OCI-LY1 (cell line): ENCODE measurements at regions not wholly inside any gene's neighbourhood (a gene's known extent, or its start where the extent isn't known, plus 50 kb on each side); places are given as distances from the start of the nearest gene placed in this dataset.

Experiments used
- EZH2 ChIP-seq: fragments of 200-600 bp; sonication (generic), shearing (Covaris generic); IDR thresholded peaks from 2 replicates; pipeline ENCODE4 v1.8.0; 2017; ENCODE audit warnings: borderline replicate concordance, mixed run types, mild to moderate bottlenecking, antibody characterized with exemption, low read length, moderate library complexity, mixed read lengths
- TF ChIP-seq, protein P1 (sequence below): fragments of 200-600 bp; sonication (generic), shearing (Covaris generic); IDR thresholded peaks from 2 replicates; pipeline ENCODE4 v1.5.1; 2017; ENCODE audit warnings: mild to moderate bottlenecking, antibody characterized with exemption, low read length, moderate library complexity, mixed read lengths

DNA sequence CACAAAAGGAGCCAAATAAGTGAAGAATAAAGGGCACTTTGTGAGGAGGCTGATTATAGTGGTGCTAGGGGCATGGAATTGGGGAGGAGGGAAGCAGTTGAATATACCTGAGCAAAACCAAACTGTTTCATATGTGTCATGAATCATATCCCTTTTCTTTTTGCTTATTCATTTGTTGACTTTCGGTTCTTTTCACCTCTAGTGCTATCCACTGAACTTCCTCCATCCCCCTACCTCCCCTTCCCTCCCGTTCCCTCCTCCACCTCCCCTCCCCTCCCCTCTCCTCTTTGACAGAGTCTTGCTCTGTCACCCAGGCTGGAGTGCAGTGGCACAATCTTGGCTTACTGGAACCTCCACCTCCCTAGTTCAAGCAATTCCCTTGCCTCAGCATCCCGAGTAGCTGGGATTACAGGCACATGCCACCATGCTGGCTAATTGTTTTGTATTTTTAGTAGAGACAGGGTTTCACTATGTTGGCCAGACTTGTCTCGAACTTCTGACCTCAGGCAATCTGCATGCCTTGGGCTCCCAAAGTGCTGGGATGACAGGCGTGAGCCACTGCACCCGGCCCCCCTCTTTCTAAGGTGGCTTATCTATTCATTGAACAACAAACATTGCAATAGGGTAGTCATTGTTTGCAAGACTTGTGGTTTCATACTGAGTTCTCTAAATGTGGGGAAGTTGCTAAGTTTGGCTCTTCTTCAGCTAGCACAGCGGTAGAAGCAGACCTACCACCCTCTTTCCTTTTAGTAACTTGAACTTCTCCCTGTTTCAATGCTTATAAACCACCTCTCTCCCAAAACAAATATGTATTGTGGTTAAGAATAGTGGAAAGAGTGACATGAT, 150.4 kb upstream of the PRPS1L1 start:
- TF ChIP-seq, protein P1, sequence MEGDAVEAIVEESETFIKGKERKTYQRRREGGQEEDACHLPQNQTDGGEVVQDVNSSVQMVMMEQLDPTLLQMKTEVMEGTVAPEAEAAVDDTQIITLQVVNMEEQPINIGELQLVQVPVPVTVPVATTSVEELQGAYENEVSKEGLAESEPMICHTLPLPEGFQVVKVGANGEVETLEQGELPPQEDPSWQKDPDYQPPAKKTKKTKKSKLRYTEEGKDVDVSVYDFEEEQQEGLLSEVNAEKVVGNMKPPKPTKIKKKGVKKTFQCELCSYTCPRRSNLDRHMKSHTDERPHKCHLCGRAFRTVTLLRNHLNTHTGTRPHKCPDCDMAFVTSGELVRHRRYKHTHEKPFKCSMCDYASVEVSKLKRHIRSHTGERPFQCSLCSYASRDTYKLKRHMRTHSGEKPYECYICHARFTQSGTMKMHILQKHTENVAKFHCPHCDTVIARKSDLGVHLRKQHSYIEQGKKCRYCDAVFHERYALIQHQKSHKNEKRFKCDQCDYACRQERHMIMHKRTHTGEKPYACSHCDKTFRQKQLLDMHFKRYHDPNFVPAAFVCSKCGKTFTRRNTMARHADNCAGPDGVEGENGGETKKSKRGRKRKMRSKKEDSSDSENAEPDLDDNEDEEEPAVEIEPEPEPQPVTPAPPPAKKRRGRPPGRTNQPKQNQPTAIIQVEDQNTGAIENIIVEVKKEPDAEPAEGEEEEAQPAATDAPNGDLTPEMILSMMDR: no peak
- TF ChIP-seq EZH2: no peak
